T-cell (primary cell): ENCODE measurements at regions not wholly inside any gene's neighbourhood (a gene's known extent, or its start where the extent isn't known, plus 50 kb on each side); places are given as distances from the start of the nearest gene placed in this dataset.

Experiments
- ATAC-seq, 4 experiments: fragments of 200-7000 bp in 3 of 4; fragments of 150-1000 bp in 1 of 4; cut with Tn5 transposase; replicated peaks in 1 of 4; 1 replicate in 3 of 4; 2 replicates in 1 of 4; pipeline ENCODE4 v1.10.0; 2021; ENCODE audit warnings: moderate library complexity in 3 of 4, mild to moderate bottlenecking in 2 of 4, moderate number of reproducible peaks in 1 of 4
- CTCF ChIA-PET, 2 donors: fragments of 300-600 bp; sonication (Branson Sonifier 250); formaldehyde crosslinking; loops; one replicate each; lab custom pipeline; 2022; ENCODE audit warnings: antibody characterized with exemption in 2 of 2; lab: Charles Lee
- POLR2A ChIA-PET, 2 donors: fragments of 300-600 bp; sonication (Branson Sonifier 250); formaldehyde crosslinking; loops; one replicate each; lab custom pipeline; 2022; ENCODE audit warnings: antibody characterized with exemption in 2 of 2; lab: Charles Lee
- DNase-seq, 35 experiments: peaks; one replicate each; pipeline versions ENCODE4 v3.0.0 to v3.0.0-alpha.2; 2013 to 2023
- H3K27ac ChIP-seq: one replicate; pipeline ENCODE4 v1.5.1; 2013; ENCODE audit warnings: low read length
- H3K27me3 ChIP-seq, 2 experiments: replicated peaks in 1 of 2; 1 replicate in 1 of 2; 2 replicates in 1 of 2; pipeline versions ENCODE4 v1.6.1 to v1.7.0; 2013; ENCODE audit warnings: low read length in 1 of 2, mixed read lengths in 1 of 2; ENCODE audit not compliant: control insufficient read depth in 2 of 2, insufficient read depth in 2 of 2; ENCODE audit errors: extremely low read depth in 1 of 2
- H3K36me3 ChIP-seq, 2 donors: 1 replicate in 1 of 2; 2 replicates in 1 of 2; pipeline versions ENCODE4 v1.6.1 to v1.7.0; 2013; ENCODE audit warnings: low read length in 1 of 2; ENCODE audit not compliant: control insufficient read depth in 2 of 2, insufficient read depth in 1 of 2; ENCODE audit errors: extremely low read depth in 1 of 2
- H3K4me1 ChIP-seq, 2 experiments: 1 replicate in 1 of 2; 2 replicates in 1 of 2; pipeline versions ENCODE4 v1.6.1 to v1.7.0; 2013; ENCODE audit warnings: low read length in 2 of 2, mixed read lengths in 1 of 2; ENCODE audit not compliant: insufficient read depth in 2 of 2, control insufficient read depth in 1 of 2; ENCODE audit errors: extremely low read depth in 1 of 2
- H3K4me3 ChIP-seq, 2 donors: 1 replicate in 1 of 2; 2 replicates in 1 of 2; pipeline versions ENCODE4 v1.5.1 to v1.7.0; 2013; ENCODE audit warnings: mild to moderate bottlenecking in 2 of 2, low read length in 1 of 2, moderate library complexity in 1 of 2; ENCODE audit not compliant: control insufficient read depth in 1 of 2; ENCODE audit errors: extremely low read depth in 1 of 2
- H3K9me3 ChIP-seq: 2 replicates; pipeline ENCODE4 v1.7.0; 2013
- H3K27ac Mint-ChIP-seq, 2 donors: one replicate each; pipeline ENCODE4 v1.8.0; 2020 to 2021; ENCODE audit warnings: mild to moderate bottlenecking in 2 of 2, mixed read lengths in 2 of 2
- H3K27me3 Mint-ChIP-seq, 2 donors: one replicate each; pipeline ENCODE4 v1.8.0; 2021 to 2022; ENCODE audit warnings: mixed read lengths in 2 of 2
- H3K36me3 Mint-ChIP-seq: one replicate; pipeline ENCODE4 v1.8.0; 2021; ENCODE audit warnings: mixed read lengths
- H3K4me1 Mint-ChIP-seq, 3 donors: one replicate each; pipeline ENCODE4 v1.8.0; 2020 to 2022; ENCODE audit warnings: mixed read lengths in 3 of 3, mild to moderate bottlenecking in 1 of 3
- H3K4me3 Mint-ChIP-seq, 3 donors: one replicate each; pipeline ENCODE4 v1.8.0; 2020 to 2022; ENCODE audit warnings: mild to moderate bottlenecking in 3 of 3, mixed read lengths in 3 of 3, moderate library complexity in 3 of 3
- H3K9me3 Mint-ChIP-seq, 3 donors: one replicate each; pipeline ENCODE4 v1.8.0; 2020 to 2022; ENCODE audit warnings: mixed read lengths in 3 of 3
- WGBS: methylation state at CpG from one replicate; pipeline ENCODE4 v1.1.5; 2013; ENCODE audit warnings: missing lambda C conversion rate; ENCODE audit not compliant: insufficient coverage; 5-methylcytosine and 5-hydroxymethylcytosine counted together

DNA sequence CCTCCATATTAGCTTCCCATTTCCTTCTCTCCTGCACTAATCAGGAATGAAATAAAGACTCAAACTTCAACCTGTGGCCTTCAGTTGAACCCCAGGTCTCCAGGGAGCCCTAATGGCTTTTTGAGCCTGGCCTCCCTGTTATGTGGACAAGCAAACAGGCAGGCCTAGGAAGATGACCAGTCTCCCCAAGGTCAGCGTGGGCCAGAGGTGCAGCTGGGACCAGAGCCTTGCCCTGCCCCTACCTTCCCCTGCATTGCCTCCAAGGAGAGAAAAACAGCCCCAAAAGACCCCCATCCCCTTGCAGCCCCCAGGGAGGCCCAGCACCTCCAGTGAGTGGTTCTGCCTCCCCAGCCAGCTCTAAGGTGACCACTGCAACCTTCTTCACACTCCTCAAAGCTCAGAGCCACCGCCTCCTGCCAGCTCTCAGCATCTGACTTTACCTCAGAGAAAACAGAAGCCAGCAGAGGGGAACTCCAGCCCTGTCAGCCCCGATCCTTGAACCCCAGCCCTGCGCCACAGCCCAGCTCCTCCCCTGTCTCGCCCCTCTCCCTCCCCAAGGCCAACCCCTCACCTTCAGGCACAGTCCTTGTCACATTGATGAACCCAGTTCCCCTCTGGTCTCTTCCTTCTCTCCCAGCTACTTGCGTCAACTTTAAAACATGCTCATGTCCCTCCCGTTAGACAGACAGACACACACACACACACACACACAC lies 59.5 kb upstream of the ID2 start:
- peaks cover 0 to 10% (median 0%) of the 10 kb centered on the region in 3 donors for H3K4me1 Mint-ChIP-seq
- Histone ChIP-seq H3K4me3 (no peak overlapping the region), H3K4me1 (no peaks in the 10 kb centered on the region), H3K27me3 (peaks cover 0 to 15% of the 10 kb centered on the region in 2 experiments), H3K36me3 (no peaks in the 10 kb centered on the region), H3K27ac (no peak overlapping the region), H3K9me3 (no peaks in the 10 kb centered on the region)
- 73% methylated on average over 6 of the region's 7 CpGs for WGBS
- POLR2A ChIA-PET: no interaction called here
- DNase-seq (no peak), ATAC-seq (no peak)
- H3K27me3 Mint-ChIP-seq: peaks cover 6 to 9% of the 10 kb centered on the region in 2 donors
- H3K27ac Mint-ChIP-seq: no peak overlapping the region
- H3K4me3 Mint-ChIP-seq: no peak overlapping the region
- no peaks in the 10 kb centered on the region for H3K9me3 Mint-ChIP-seq
- no peaks in the 10 kb centered on the region for H3K36me3 Mint-ChIP-seq
- CTCF ChIA-PET: interaction anchor here (0.6 to 0.9 kb wide), 3 partner anchors 8 to 217 kb away, joined by 3 read pairs; no protein-coding TSS in a partner anchor

DNA sequence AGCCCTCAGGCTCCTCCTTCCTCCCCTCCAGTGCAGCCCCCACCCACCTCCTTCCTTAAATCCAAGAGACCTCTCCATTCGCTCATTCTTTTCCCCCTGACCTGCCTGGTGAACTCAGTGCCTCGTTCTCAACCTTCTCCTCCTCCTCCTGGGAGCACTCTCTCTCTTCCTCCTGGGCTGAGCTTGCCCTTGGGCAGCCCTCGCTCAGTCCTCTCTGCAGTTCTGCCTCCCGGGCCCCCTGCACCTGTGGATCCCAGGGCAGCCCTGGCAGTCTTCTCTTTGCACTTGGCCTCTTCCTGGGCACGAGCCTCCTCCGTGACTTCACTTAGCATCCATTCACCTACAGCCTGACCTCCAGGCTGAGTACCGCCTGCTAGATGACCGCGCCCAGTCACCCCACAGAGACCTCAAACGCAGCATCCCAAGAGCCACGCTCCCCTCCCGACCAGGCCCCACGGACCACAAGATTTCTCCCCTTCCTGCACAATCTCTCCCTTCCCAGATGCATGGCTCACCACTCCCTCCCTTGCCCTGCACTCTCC lies 58.9 kb upstream of the ID2 start:
- no peaks in the 10 kb centered on the region for H3K36me3 ChIP-seq
- no peak overlapping the region for H3K27ac ChIP-seq
- peaks cover 0 to 15% of the 10 kb centered on the region in 2 experiments for H3K27me3 ChIP-seq
- ChIA-PET POLR2A (no interaction called here), CTCF (no interaction called here)
- H3K27me3 Mint-ChIP-seq: peaks cover 6 to 9% of the 10 kb centered on the region in 2 donors
- no peaks in the 10 kb centered on the region for H3K36me3 Mint-ChIP-seq
- H3K9me3 Mint-ChIP-seq: no peaks in the 10 kb centered on the region
- ATAC-seq (no peak), DNase-seq (no peak)
- H3K4me1 Mint-ChIP-seq: peaks cover 0 to 10% (median 0%) of the 10 kb centered on the region in 3 donors
- WGBS: 77% methylated on average over 13 of the region's 13 CpGs
- H3K4me3 ChIP-seq: no peak overlapping the region
- no peak overlapping the region for H3K4me3 Mint-ChIP-seq
- H3K4me1 ChIP-seq: no peaks in the 10 kb centered on the region
- no peak overlapping the region for H3K27ac Mint-ChIP-seq
- no peaks in the 10 kb centered on the region for H3K9me3 ChIP-seq

DNA sequence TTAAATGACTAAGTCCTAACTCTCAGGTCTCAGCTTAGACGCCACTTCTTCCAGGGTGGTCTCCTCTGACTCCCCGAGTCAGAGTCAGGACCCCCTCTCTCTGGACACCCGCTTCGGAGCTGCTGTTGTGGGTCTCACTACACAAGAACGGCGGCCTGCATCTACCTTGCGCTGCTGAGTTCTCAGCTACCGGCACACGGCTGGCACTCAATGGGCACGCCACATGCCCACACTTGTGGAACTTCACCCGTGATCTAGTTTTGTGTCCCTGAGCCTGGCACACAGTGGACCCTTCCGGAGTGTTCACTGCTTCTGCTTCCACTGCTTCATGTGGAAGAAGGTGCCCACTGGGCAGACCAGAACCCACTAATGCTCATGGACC lies 58.3 kb upstream of the ID2 start:
- Mint-ChIP-seq H3K36me3 (no peaks in the 10 kb centered on the region), H3K27me3 (peaks cover 4 to 9% of the 10 kb centered on the region in 2 donors), H3K4me1 (peaks cover 0 to 10% (median 0%) of the 10 kb centered on the region in 3 donors), H3K27ac (no peak overlapping the region), H3K4me3 (no peak overlapping the region), H3K9me3 (no peaks in the 10 kb centered on the region)
- no peak for ATAC-seq
- Histone ChIP-seq H3K36me3 (no peaks in the 10 kb centered on the region), H3K4me3 (no peak overlapping the region), H3K9me3 (no peaks in the 10 kb centered on the region), H3K27me3 (peaks cover 0 to 15% of the 10 kb centered on the region in 2 experiments), H3K27ac (no peak overlapping the region), H3K4me1 (no peaks in the 10 kb centered on the region)
- CTCF ChIA-PET: interaction anchor here in 1 of 2 donors (0.5 kb wide), 1 partner anchor 137 kb away, joined by 3 read pairs; no protein-coding TSS in a partner anchor
- 83% methylated on average over 12 of the region's 12 CpGs for WGBS
- POLR2A ChIA-PET: no interaction called here
- DNase-seq: no peak

DNA sequence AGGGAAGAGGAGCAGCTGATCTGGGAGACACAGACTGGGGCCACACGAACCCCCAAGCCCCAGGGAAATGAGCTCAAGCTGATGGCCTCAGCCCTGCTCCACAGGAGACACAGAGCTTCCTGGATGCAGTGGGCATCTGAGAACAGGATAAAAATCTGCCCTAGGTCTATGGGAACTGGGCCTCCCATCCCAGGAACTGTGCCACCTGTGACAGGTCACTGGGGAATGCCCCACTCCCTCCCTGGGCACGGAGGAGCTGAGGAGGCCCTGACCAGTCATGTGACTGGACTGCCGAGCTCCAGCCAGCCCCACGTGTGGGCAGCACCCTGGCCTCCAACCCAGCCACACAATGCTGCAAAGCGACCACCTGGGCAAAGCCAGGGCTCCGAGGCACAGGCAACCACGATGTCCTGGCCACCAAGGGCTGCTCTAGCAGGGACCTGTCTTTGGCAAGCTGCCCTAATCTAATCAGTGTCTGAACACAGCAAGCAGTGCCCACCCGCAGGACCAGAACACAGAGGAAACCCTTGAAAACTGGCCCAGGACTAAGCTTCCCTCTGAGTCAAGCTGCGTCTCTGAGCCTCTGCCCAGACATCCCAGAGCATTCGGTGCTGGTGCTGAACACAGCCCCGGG lies 57.8 kb upstream of the ID2 start:
- H3K4me1 ChIP-seq: no peaks in the 10 kb centered on the region
- Mint-ChIP-seq H3K4me1 (peaks cover 0 to 10% (median 0%) of the 10 kb centered on the region in 3 donors), H3K27ac (no peak overlapping the region), H3K27me3 (peaks cover 4 to 9% of the 10 kb centered on the region in 2 donors), H3K36me3 (no peaks in the 10 kb centered on the region), H3K9me3 (no peaks in the 10 kb centered on the region), H3K4me3 (no peak overlapping the region)
- H3K9me3 ChIP-seq: no peaks in the 10 kb centered on the region
- H3K4me3 ChIP-seq: no peak overlapping the region
- peaks cover 0 to 15% of the 10 kb centered on the region in 2 experiments for H3K27me3 ChIP-seq
- POLR2A ChIA-PET: no interaction called here
- WGBS: 85% methylated on average over 11 of the region's 11 CpGs
- no peak overlapping the region for H3K27ac ChIP-seq
- DNase-seq: no peak
- H3K36me3 ChIP-seq: no peaks in the 10 kb centered on the region
- CTCF ChIA-PET: interaction anchor here (0.5 to 0.6 kb wide), 2 partner anchors 137 to 968 kb away, joined by 3 read pairs; no protein-coding TSS in a partner anchor
- ATAC-seq: no peak

DNA sequence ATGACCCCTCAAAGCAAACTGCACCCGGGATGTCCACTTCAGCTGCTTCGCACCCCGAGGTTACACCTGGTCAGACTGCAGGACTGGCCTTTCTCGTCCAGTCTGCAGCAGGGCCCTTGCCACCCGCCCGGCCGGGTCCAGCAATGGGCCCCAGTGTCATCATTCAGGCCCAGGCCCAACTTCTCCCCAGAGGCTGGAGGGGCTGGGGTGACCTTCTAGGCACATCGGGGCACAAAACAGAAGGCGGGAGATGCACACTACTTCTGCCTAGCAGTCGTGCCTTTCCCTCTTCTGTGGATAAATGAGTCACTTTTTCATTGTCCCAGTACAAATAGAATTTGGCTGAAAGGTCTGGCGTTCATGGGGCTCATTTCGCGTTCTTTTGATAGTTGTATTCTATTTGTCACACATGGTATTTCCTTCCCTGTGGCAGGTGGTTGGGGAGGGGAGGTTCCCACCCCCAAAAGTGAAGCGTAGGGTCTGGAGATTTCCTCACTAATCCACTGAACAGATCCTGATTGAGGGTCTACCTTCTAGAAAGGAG lies 56.9 kb upstream of the ID2 start:
- H3K4me1 ChIP-seq: no peaks in the 10 kb centered on the region
- peaks cover 4 to 9% of the 10 kb centered on the region in 2 donors for H3K27me3 Mint-ChIP-seq
- POLR2A ChIA-PET: interaction anchor here in 1 of 2 donors (0.6 kb wide), 1 partner anchor 63 kb away, joined by 6 read pairs; no protein-coding TSS in a partner anchor
- no peak overlapping the region for H3K4me3 ChIP-seq
- no peak overlapping the region for H3K27ac ChIP-seq
- H3K36me3 Mint-ChIP-seq: no peaks in the 10 kb centered on the region
- 84% methylated on average over 6 of the region's 14 CpGs for WGBS
- no peaks in the 10 kb centered on the region for H3K9me3 Mint-ChIP-seq
- CTCF ChIA-PET: no interaction called here
- H3K36me3 ChIP-seq: no peaks in the 10 kb centered on the region
- no peak overlapping the region for H3K27ac Mint-ChIP-seq
- no peak for ATAC-seq
- peaks cover 0 to 15% of the 10 kb centered on the region in 2 experiments for H3K27me3 ChIP-seq
- H3K4me1 Mint-ChIP-seq: peaks cover 0 to 10% (median 0%) of the 10 kb centered on the region in 3 donors
- H3K4me3 Mint-ChIP-seq: no peak overlapping the region
- no peaks in the 10 kb centered on the region for H3K9me3 ChIP-seq
- DNase-seq: peak in 1 of 35 experiments; percentile 18
